MM.1S (cell line): ENCODE measurements at regions not wholly inside any gene's neighbourhood (a gene's known extent, or its start where the extent isn't known, plus 50 kb on each side); places are given as distances from the start of the nearest gene placed in this dataset.
A peak's percentile ranks its signal among the peaks of the same experiment; 100 is the strongest.

Experiments
- DNase-seq: peaks from one replicate; pipeline ENCODE4 v3.0.0-alpha.2; 2015
- H2AFZ ChIP-seq: fragments of 300-600 bp; sonication (generic); 2 replicates; pipeline ENCODE4 v1.6.0; 2016; ENCODE audit warnings: antibody characterized with exemption, low read length
- H3F3A ChIP-seq: fragments of 300-600 bp; sonication (generic); 2 replicates; pipeline ENCODE4 v1.6.1; 2016; ENCODE audit warnings: mild to moderate bottlenecking, antibody characterized with exemption, low read length, moderate library complexity, mixed read lengths; ENCODE audit not compliant: insufficient read depth
- H3K27ac ChIP-seq: fragments of 300-600 bp; sonication (generic); 2 replicates; pipeline ENCODE4 v1.5.1; 2016; ENCODE audit warnings: mild to moderate bottlenecking, low read length
- H3K27me3 ChIP-seq: fragments of 300-600 bp; sonication (generic); replicated peaks from 2 replicates; pipeline ENCODE4 v1.6.0; 2016; ENCODE audit warnings: low read length; ENCODE audit not compliant: insufficient read depth
- H3K36me3 ChIP-seq: fragments of 300-600 bp; sonication (generic); replicated peaks from 2 replicates; pipeline ENCODE4 v1.6.1; 2016; ENCODE audit warnings: mild to moderate bottlenecking, low read length, mixed read lengths; ENCODE audit not compliant: insufficient read depth
- H3K4me1 ChIP-seq: fragments of 300-600 bp; sonication (generic); 2 replicates; pipeline ENCODE4 v1.6.1; 2016; ENCODE audit warnings: low read length, mixed read lengths
- H3K4me2 ChIP-seq: fragments of 300-600 bp; sonication (generic); 2 replicates; pipeline ENCODE4 v1.6.0; 2016; ENCODE audit warnings: low read depth, low read length
- H3K4me3 ChIP-seq: fragments of 300-600 bp; sonication (generic); 2 replicates; pipeline ENCODE4 v1.5.1; 2016; ENCODE audit warnings: low read length, mixed read lengths
- H3K79me2 ChIP-seq: fragments of 300-600 bp; sonication (generic); 2 replicates; pipeline ENCODE4 v1.6.1; 2016; ENCODE audit warnings: mixed run types, low read length, mixed read lengths
- H3K9ac ChIP-seq: fragments of 300-600 bp; sonication (generic); 2 replicates; pipeline ENCODE4 v1.6.1; 2016; ENCODE audit warnings: low read length, mixed read lengths
- H3K9me2 ChIP-seq: fragments of 300-600 bp; sonication (generic); replicated peaks from 2 replicates; pipeline ENCODE4 v1.6.1; 2016; ENCODE audit warnings: mild to moderate bottlenecking, low read length, mixed read lengths; ENCODE audit not compliant: insufficient read depth
- H3K9me3 ChIP-seq: fragments of 300-600 bp; sonication (generic); replicated peaks from 2 replicates; pipeline ENCODE4 v1.6.1; 2016; ENCODE audit warnings: mild to moderate bottlenecking, low read length, mixed read lengths; ENCODE audit not compliant: insufficient read depth
- H4K20me1 ChIP-seq: fragments of 300-600 bp; sonication (generic); 2 replicates; pipeline ENCODE4 v1.6.1; 2016; ENCODE audit warnings: mild to moderate bottlenecking, low read length, moderate library complexity, mixed read lengths; ENCODE audit not compliant: insufficient read depth
- EZH2 ChIP-seq: fragments of 300-600 bp; sonication (generic); optimal IDR thresholded peaks from 2 replicates; pipeline ENCODE3; 2017; ENCODE audit warnings: low read depth, mild to moderate bottlenecking, antibody characterized with exemption, low read length, mixed read lengths
- EZH2phosphoT487 ChIP-seq: fragments of 300-600 bp; sonication (generic); IDR thresholded peaks from 2 replicates; pipeline ENCODE4 v1.6.1; 2018; ENCODE audit warnings: antibody characterized with exemption, low read length
- TF ChIP-seq, protein P1 (sequence below): fragments of 300-600 bp; sonication (generic); IDR thresholded peaks from 2 replicates; pipeline ENCODE4 v1.5.1; 2016; ENCODE audit warnings: antibody characterized with exemption, low read length, mixed read lengths

DNA sequence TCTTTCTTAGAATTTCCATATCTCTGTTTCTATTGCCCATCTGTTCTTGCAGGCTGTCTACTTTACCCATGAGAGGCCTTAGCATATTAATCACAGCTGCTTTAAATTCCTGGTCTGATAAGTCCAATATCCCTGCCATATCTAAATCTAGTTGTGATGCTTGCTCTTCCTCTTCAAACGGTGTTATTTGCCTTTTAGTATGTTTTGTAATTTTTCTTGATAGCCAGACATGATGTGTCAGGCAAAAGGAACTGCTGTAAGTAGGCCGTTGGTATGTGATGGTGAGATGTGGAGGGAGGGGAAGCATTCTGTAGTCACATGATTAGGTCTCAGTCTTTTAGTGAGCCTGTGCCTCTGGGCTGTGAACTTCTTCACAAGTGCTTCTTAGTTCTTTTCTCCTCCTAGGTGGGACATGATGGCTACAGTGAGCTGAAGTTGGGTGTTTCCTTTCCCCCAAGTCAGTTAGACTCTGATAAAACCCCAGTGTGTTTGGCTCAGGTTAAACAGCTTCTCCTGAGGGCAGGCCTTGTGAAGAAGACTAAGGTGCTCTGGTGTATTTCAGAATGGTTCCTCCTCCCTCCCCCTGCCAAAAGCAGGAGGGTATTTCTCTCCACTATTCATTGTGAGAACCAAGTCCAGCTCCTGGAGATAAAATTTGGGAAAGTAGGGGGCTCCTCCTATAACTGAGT lies 195.9 kb upstream of the PARP11 start:
- H3K4me2 ChIP-seq, result peak overlapping the region; percentile 69
- H3K4me1 ChIP-seq, result peaks cover 46% of the 10 kb centered on the region
- H2AFZ ChIP-seq, result peak overlapping the region; percentile 37
- peak overlapping the region; percentile 11; the same call in 1 of the 2 replicates for H3K4me3 ChIP-seq
- no peak for TF ChIP-seq EZH2
- TF ChIP-seq, protein P1, sequence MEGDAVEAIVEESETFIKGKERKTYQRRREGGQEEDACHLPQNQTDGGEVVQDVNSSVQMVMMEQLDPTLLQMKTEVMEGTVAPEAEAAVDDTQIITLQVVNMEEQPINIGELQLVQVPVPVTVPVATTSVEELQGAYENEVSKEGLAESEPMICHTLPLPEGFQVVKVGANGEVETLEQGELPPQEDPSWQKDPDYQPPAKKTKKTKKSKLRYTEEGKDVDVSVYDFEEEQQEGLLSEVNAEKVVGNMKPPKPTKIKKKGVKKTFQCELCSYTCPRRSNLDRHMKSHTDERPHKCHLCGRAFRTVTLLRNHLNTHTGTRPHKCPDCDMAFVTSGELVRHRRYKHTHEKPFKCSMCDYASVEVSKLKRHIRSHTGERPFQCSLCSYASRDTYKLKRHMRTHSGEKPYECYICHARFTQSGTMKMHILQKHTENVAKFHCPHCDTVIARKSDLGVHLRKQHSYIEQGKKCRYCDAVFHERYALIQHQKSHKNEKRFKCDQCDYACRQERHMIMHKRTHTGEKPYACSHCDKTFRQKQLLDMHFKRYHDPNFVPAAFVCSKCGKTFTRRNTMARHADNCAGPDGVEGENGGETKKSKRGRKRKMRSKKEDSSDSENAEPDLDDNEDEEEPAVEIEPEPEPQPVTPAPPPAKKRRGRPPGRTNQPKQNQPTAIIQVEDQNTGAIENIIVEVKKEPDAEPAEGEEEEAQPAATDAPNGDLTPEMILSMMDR, result no peak
- TF ChIP-seq EZH2phosphoT487, result no peak
- no peaks in the 10 kb centered on the region; the same call in 1 of the 2 replicates for H3K9me2 ChIP-seq
- H3K79me2 ChIP-seq, result no peaks in the 10 kb centered on the region
- H3F3A ChIP-seq, result peaks cover 29% of the 10 kb centered on the region
- H3K27me3 ChIP-seq, result no peaks in the 10 kb centered on the region
- peak overlapping the region; percentile 92 for H3K27ac ChIP-seq
- H4K20me1 ChIP-seq, result no peaks in the 10 kb centered on the region
- no peaks in the 10 kb centered on the region for H3K36me3 ChIP-seq
- peak; percentile 76 for DNase-seq
- no peaks in the 10 kb centered on the region for H3K9me3 ChIP-seq
- H3K9ac ChIP-seq, result peak overlapping the region; percentile 58

DNA sequence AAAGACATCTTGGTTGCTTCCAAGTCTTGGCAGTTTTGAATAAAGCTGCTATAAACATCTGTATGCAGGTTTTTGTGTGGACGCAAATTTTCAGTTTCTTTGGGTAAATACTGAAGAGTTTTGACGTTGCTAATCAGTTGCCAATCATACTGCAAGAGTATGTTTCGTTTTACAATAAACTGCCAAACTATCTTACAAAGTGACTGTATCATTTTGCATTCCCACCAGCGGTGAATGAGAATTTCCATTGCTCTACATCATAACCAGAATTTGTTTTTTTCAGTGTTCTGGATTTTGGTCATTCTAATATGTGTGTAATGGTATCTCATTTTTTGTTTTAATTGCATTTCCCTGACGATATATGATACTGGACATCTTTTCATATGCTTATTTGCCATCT lies 190.8 kb upstream of the PARP11 start:
- H3K9me3 ChIP-seq, result no peaks in the 10 kb centered on the region
- H3K27me3 ChIP-seq, result no peaks in the 10 kb centered on the region
- no peaks in the 10 kb centered on the region for H4K20me1 ChIP-seq
- no peak overlapping the region for H3K4me2 ChIP-seq
- H3K27ac ChIP-seq, result no peak overlapping the region
- no peak overlapping the region for H2AFZ ChIP-seq
- H3K9ac ChIP-seq, result no peak overlapping the region
- TF ChIP-seq EZH2, result no peak
- no peak for TF ChIP-seq EZH2phosphoT487
- no peaks in the 10 kb centered on the region for H3K79me2 ChIP-seq
- DNase-seq, result no peak
- H3K4me1 ChIP-seq, result peaks cover 28% of the 10 kb centered on the region
- H3K36me3 ChIP-seq, result no peaks in the 10 kb centered on the region
- H3K9me2 ChIP-seq, result no peaks in the 10 kb centered on the region; the same call in 1 of the 2 replicates
- no peak overlapping the region for H3K4me3 ChIP-seq
- peaks cover 11% of the 10 kb centered on the region for H3F3A ChIP-seq

DNA sequence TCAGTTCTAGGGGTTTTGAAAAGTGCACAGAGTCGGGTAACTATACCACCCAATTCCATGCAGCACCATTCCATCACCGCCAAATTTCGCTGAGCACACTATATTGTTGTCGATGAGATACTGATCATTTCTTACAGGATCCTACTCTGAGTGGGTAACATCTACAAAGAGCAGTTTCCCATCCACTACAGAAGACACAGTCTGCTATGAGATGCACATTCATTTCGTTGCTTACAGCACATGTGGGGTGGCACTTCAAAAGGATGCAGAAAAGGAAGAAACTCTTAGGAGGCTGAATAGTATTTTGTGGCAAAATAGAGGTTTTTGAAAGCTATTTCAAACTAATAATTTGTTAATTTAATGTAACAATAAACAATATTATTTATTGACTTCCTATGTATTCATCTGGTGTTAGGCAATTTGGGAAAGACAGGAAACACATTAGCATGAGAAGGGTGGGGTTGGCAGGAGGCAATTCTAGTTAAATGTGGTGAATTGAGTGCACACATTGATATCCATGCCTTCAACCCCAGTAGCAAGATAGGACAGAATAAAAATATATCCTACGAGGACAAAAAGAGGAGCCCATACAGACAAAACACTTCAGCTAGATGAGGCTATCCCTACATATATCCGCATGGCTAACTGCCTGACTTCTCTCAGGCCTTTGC lies 186.8 kb upstream of the PARP11 start:
- Histone ChIP-seq H3K79me2 (no peaks in the 10 kb centered on the region), H3K4me3 (no peak overlapping the region), H3F3A (no peaks in the 10 kb centered on the region), H3K27ac (no peak overlapping the region), H3K27me3 (no peaks in the 10 kb centered on the region), H4K20me1 (no peaks in the 10 kb centered on the region), H2AFZ (no peak overlapping the region), H3K9me3 (no peaks in the 10 kb centered on the region), H3K4me1 (no peaks in the 10 kb centered on the region), H3K9ac (no peak overlapping the region), H3K36me3 (no peaks in the 10 kb centered on the region), H3K9me2 (no peaks in the 10 kb centered on the region), H3K4me2 (no peak overlapping the region)
- TF ChIP-seq EZH2phosphoT487 (no peak), EZH2 (no peak)
- TF ChIP-seq, protein P1, result no peak
- DNase-seq, result no peak
